Mucosa of descending colon (tissue), 3 donors: ENCODE measurements at regions not wholly inside any gene's neighbourhood (a gene's known extent, or its start where the extent isn't known, plus 50 kb on each side); places are given as distances from the start of the nearest gene placed in this dataset.

Source experiments
- ATAC-seq: fragments of 200-7000 bp; cut with Tn5 transposase; one replicate; pipeline ENCODE4 v1.9.1; 2020; ENCODE audit warnings: mild to moderate bottlenecking, moderate library complexity
- DNase-seq, 3 donors: peaks; one replicate each; pipeline ENCODE4 v3.0.0-alpha.2; 2020
- H3K36me3 ChIP-seq: fragments of 200-600 bp; one replicate; pipeline ENCODE4 v1.8.0; 2021; ENCODE audit warnings: low read depth, mild to moderate bottlenecking
- H3K4me1 ChIP-seq: fragments of 200-600 bp; one replicate; pipeline ENCODE4 v1.8.0; 2021; ENCODE audit warnings: low read depth, mild to moderate bottlenecking
- H3K4me3 ChIP-seq: fragments of 200-600 bp; one replicate; pipeline ENCODE4 v1.8.0; 2021; ENCODE audit warnings: mild to moderate bottlenecking
- H3K9me3 ChIP-seq: fragments of 200-600 bp; one replicate; pipeline ENCODE4 v1.8.0; 2021; ENCODE audit warnings: mild to moderate bottlenecking
- intact Hi-C, 2 donors: fragments of 100-400 bp; cut with DNase I in 1 of 2; cut with micrococcal nuclease in 1 of 2; formaldehyde crosslinking; loops; one replicate each; pipeline versions ENCODE4 v1.11.0 to v1.11.1; 2022; cut with DNase I, micrococcal nuclease
- TF ChIP-seq, protein P1 (sequence below): fragments of 200-600 bp; IDR thresholded peaks from one replicate; pipeline ENCODE4 v1.8.0; 2022; ENCODE audit warnings: antibody characterized with exemption, mild to moderate bottlenecking
- donor health status: DM: no; HTN: no; CAD: no; lungs with moderate emphysema.
- donor health status: DM: no; HTN: no; CAD: no.
- donor health status: DM: no; HTN: yes; CAD: no.

DNA sequence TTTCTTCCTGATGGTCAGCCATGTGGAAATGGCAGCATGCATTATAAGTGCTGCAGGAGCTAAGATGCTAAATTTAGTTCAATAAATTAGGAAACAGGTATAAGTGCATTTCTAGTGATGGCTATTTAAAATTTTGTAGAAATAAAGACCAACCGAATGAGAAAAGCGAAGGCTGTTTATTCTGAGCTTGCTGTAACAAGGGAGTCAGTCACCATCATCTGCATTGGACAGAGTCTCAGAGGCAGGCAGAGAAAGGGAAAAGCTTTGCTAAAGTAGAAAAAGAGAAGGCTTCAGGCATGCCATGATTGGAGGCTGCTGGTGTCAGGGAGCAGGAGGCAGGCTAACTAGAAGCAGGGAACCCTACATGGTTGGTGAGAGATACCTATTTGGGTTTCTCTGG, 451.0 kb downstream of the EDEM1 start:
- DNase-seq = no peak
- TF ChIP-seq, protein P1, sequence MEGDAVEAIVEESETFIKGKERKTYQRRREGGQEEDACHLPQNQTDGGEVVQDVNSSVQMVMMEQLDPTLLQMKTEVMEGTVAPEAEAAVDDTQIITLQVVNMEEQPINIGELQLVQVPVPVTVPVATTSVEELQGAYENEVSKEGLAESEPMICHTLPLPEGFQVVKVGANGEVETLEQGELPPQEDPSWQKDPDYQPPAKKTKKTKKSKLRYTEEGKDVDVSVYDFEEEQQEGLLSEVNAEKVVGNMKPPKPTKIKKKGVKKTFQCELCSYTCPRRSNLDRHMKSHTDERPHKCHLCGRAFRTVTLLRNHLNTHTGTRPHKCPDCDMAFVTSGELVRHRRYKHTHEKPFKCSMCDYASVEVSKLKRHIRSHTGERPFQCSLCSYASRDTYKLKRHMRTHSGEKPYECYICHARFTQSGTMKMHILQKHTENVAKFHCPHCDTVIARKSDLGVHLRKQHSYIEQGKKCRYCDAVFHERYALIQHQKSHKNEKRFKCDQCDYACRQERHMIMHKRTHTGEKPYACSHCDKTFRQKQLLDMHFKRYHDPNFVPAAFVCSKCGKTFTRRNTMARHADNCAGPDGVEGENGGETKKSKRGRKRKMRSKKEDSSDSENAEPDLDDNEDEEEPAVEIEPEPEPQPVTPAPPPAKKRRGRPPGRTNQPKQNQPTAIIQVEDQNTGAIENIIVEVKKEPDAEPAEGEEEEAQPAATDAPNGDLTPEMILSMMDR = no peak
- intact Hi-C loops = no loop called here
- H3K9me3 ChIP-seq = peaks cover 3% of the 10 kb centered on the region
- ATAC-seq = no peak
- H3K36me3 ChIP-seq = no peaks in the 10 kb centered on the region
- no peaks in the 10 kb centered on the region for H3K4me1 ChIP-seq
- no peak overlapping the region for H3K4me3 ChIP-seq

DNA sequence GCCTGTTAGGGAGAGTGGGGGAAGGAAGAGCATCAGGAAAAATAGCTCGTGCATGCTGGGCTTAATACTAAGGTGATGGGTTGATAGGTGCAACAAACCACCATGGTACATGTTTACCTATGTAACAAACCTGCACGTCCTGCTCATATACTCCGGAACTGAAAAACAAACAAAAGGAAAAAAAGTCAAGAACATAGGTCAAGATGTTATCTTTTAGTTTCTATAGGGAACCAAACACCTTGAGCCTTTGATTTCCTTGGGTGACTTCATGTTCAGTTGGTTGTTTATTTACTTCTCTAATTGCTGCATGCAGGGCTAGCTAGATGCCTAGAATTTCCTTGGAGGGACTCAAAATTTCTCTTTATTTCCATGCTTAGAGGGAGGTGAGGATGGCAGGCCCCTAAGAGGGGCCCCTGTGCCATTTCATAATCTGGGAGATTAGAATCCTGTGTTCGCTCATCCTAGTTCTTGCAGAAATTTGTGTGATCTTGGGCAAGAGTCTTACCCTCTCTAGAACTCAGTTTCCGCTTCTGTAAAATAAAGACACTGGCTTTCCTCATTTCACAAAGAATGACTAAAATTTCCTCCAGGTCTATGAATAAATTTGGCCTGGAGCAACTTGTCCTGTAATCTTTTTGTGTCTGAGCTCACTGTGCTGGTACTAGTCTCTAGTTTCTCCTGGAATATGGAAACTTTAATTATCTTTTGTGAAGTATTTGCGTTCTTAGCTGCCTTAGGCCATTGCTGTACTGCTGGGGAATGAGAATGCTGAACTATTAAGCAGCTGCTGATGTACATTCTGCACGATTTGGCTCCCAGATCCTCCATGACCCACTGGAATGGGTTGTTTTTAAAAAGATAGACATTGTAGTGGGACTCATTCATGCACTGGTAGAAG, 457.5 kb downstream of the EDEM1 start:
- no peaks in the 10 kb centered on the region for H3K36me3 ChIP-seq
- no peak overlapping the region for H3K4me3 ChIP-seq
- no peaks in the 10 kb centered on the region for H3K9me3 ChIP-seq
- TF ChIP-seq, protein P1 = no peak
- intact Hi-C loops = no loop called here
- DNase-seq (peak in 1 of 3 donors; percentile 4), ATAC-seq (peak; percentile 85)
- no peaks in the 10 kb centered on the region for H3K4me1 ChIP-seq

DNA sequence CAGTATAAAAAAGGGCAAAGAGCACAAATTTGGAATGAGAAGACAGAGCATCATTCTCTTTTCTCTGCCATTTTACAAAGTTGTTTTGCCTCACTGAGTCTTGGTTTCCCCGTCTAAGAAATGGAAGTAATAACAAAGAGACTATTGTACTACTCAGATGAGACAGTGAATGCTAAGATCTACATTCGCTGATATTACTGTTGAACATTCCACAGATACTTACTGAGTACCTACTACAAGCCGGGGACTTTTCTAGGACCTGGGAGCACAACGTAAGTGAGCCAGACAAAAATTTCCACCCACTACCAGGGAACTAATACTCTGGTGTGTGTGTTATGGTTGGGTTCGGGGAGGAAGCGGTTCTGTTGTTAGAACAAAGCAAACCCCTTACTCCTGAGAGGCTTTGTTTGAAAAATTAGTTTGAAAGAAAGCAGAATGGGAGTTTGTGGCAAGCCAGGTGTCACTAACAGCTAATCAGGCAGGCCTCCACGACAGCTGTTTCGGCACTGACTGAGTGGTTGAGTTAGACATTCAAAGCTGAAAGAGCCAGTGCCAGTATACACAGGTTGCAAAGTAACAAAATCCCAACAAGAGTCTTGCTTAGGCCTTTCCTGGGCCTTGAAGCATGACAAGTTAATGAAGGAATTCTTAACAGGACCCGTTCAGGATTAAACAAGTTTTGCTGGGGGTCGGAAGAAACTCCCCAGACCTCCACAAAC, 458.3 kb downstream of the EDEM1 start:
- Histone ChIP-seq H3K4me3 (no peak overlapping the region), H3K36me3 (no peaks in the 10 kb centered on the region), H3K9me3 (no peaks in the 10 kb centered on the region), H3K4me1 (no peaks in the 10 kb centered on the region)
- TF ChIP-seq, protein P1 = no peak
- no peak for ATAC-seq
- intact Hi-C loops = no loop called here
- no peak for DNase-seq

DNA sequence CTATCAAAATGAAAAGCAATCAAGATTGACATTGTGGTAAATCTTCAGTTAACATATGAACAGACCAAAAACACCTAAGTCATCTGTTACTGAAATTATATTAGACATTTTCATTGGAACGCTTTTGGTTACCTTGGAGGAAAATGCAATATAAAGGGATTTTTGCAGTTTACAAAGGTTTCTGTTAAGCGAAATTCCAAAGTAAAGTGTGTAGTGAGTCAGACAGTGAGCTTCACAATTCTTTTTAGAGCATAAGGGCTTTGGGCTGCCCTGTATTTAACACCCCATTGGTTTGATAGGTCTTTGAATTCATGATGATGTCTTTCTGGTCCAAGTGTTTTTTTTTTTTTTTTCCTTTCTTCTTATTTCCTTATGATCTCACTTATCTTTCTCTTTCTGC, 462.8 kb downstream of the EDEM1 start:
- H3K36me3 ChIP-seq = no peaks in the 10 kb centered on the region
- no peak overlapping the region for H3K4me3 ChIP-seq
- intact Hi-C loops = no loop called here
- DNase-seq (no peak), ATAC-seq (no peak)
- H3K9me3 ChIP-seq = no peaks in the 10 kb centered on the region
- H3K4me1 ChIP-seq = no peaks in the 10 kb centered on the region
- TF ChIP-seq, protein P1 = no peak

DNA sequence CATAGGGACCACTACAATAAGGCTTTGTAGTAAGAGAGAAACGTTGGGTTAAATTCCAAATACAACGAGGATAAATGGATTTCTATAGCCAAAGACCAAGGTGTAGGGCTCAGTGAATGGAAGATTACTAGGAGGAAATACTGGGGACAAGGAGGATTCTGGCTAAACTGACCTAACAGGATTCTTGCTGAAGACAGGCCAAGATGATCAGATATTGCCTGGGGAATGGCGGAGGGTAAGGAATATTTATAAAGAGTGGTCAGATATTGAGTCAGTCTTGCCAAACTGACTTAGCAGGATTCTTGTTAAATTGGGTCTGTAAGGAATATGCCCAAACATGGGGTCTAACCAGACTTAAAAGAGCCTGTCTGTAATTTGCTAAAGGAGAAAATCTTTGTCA, 463.8 kb downstream of the EDEM1 start:
- no peak for ATAC-seq

More for the DNA sequence above, 463.8 kb downstream of the EDEM1 start:
- no peak for DNase-seq
- no peak overlapping the region for H3K4me3 ChIP-seq
- H3K9me3 ChIP-seq = peaks cover 3% of the 10 kb centered on the region
- no peaks in the 10 kb centered on the region for H3K4me1 ChIP-seq
- intact Hi-C loops = no loop called here
- no peaks in the 10 kb centered on the region for H3K36me3 ChIP-seq
- TF ChIP-seq, protein P1 = no peak
